Mesenteric fat pad (tissue), 1 donor: ENCODE measurements at regions not wholly inside any gene's neighbourhood (a gene's known extent, or its start where the extent isn't known, plus 50 kb on each side); places are given as distances from the start of the nearest gene placed in this dataset.
"Not testable (repeated sequence)": the region's sequence is repeated elsewhere in the genome, so short reads cannot be mapped to it uniquely, and the experiment has no call there.

ENCODE experiments used
- DNase-seq: peaks from one replicate; pipeline ENCODE4 v3.0.0-alpha.2; 2020; ENCODE audit warnings: low spot score
- donor health status: DM: yes; HTN: yes; CAD: no.

DNA sequence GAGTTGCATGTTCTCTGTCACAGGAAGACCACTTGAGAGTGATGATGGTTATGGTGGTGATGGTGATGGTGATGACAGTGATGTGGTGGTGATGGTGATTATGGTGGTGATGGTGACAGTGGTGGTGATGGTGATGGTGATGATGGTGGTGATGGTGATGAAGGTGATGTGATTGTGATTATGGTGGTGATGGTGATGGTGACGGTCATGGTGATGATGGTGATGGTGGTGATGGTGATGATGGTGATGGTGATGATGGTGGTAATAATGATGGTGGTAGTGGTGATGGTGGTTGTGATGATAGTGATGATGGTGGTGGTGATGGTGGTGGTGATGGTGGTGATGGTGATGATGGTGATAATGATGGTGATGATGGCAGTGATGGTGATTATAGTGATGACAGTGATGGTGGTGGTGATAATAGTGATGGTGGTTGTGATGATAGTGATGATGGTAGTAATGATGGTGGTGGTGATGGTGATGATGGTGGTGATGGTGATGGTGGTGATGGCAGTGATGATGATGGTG, 93.7 kb downstream of the ASB1 start:
- DNase-seq = no peak

DNA sequence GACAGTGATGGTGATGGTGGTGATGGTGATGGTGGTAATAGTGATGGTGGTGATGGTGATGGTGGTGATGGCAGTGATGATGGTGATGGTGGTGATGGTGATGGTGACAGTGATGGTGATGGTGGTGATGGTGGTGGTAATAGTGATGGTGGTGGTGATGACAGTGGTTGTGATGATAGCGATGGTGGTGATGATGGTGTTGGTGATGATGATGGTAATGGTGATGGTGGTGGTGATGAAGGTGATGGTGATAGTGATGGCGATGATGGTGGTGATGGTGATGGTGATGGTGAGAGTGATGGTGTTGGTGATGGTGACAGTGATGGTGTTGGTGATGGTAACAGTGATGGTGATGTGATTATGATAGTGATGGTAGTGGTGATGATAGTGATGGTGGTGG, 94.3 kb downstream of the ASB1 start:
- no peak for DNase-seq

DNA sequence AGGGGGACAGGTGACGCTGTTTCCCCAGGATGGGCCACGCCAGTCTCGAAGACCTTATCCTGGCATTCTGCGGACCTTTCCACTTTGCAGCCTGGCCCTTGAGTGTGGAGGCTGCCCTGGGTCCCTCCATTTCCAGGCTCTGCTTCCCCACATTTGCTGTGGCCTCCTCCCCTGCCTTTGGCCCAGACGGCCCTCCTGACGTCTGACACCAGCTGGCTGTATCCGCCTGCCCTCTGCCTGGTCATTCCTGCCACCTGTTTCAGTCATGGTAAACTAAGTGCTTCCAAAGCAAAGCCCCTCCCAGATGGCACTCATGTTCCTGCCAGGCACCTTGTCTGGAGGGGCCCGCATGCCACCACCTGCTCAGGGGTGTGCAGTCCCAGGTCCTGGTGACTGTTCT, 95.1 kb downstream of the ASB1 start:
- no peak for DNase-seq

DNA sequence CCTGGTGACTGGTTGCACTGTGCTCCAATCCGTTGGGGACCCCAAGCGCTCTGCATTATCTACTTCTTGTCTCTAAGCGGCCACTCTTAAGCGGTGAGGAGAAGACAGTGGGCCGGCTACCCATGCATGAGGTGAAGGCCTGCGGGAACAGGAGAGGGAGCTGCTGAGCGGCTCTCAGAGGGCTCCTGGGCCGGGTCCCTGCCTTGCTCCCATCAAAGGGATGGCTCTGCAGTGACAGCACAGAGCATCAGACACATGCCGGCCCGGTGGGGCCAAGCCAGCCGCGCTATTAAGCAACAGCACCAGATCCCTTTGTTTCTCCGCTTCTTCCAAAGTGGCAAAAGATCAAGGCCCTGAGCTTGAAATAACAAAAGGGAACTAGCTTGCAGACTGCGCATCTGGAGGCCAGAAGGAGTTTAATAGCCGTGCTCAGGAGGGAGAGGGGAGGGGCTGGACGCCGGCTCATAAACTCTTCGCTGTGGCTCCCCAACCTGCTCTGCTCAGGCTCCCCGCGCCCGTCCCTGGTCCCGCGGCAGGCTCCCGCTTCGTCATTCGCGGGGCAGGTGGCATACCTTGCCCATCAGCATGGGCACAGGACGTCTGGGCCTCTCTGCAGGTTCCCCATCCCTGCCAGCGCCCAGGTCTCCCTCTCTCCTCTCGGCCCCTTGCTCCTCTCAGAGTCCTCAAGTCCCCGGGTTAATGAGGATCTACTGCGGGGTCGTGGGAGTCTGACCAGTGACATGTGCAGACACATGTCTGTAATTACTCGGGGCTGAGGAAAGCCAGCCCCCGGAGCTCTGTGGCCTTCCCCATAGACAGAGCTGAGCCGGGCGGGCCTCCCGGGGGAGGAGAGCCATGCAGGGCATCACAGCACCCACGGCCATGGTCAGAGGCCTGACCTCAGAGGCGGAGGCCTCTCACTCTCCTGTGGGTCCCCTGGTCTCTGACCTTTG, 96.7 kb downstream of the ASB1 start:
- DNase-seq = no peak

DNA sequence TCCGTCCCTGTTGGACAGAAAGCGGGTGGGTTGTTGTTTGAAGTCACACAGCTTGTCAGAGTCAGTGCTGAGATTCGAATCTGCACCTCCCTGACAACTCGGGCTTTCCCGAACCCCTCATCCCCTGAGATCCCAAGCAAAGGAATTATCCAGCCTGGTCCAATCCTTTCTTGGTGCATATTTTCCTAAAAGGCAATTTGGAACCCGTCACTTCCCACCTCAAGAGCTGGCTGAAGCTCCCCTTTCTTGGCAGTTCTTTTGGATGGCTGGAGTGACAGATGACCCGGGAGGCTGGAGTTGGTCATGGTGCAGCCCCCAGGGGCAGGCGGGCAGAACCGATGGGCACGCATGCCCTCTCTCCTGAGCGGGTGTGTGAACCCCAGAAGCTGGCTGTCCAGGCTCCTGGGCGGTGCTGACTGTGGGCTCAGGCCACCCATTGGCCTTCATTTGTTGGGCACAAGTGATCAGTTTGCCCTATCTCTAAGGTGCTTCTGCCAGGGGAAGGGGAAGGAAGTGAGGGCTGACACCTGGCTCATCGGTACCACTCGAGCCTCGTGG, 97.8 kb downstream of the ASB1 start:
- no peak for DNase-seq

DNA sequence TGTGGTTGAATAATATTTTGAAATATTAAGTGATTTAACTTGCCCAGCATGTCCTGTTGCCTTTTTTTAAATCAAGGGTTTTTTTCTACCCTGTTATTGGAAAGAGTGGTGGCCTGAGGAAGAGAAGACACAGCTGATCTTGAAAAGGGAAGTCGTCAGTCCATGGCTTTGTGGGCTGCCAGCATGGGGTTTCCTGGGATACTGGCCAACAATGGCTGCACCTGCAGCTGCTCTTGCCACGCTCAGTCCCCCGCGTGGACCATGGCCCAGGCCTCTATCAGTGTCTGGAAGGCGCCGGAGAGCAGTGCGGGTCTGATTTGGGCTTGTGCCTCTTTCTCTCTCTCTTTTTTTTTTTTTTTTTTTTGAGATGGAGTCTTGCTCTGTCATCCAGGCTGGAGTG, 99.3 kb downstream of the ASB1 start:
- no peak for DNase-seq

DNA sequence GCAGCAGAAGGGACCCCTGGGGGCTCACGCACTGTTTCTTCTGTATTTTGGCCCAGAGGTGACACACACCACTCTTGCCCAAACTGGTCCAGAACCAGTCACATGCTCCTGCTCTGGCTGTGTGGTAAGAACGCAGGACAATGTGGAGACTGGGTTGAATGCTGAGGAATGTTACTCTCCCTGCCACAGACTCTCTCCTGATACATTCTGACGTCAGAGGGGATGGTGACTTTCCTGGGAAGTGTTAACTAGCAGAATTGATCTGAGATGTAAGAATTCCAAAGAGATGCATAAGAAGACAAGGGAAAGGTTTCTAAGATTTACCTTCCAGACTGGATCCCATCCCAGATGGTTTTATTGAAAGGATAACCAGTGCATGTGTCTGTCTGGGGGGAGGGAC, 100.8 kb downstream of the ASB1 start:
- DNase-seq = no peak

DNA sequence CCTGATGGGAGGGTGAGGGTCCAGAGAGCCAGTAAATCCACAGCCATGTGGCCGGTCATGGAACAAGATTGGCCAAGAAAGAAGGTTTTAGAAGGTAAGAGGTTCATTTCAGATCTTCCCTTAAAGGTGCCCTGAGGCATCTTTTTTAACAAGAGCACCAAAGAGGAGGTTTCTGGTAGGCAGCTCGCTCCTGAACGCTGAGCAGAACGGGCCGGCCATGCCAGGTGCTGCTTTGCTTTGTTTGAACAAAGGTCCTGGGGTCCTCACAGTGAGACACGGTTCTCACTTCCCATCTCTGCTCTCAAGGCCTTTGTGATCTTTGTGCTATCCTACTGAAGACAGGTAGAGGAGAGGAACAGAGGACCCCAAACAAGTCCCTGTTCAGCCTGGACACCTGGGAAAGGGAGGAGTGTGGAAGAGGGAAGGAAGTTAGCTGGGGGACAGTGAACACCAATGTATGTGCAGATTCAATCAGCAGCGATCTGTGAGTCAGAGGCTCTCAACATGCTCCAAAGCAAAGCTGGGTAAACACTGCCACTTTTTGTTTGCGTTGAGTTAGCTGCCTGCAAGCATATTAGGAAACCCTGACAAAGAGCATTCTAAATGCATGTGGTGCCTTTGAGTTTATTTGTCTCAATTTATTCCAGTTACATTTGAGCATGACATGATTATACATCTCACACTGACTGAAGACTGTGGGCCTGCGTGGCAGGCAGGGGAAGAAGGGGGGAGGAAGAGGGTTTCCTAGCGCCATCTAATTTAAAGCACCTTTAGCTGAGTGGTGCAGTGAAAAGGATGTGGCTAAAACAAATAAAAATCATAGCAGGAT, 102.4 kb downstream of the ASB1 start:
- no peak for DNase-seq

DNA sequence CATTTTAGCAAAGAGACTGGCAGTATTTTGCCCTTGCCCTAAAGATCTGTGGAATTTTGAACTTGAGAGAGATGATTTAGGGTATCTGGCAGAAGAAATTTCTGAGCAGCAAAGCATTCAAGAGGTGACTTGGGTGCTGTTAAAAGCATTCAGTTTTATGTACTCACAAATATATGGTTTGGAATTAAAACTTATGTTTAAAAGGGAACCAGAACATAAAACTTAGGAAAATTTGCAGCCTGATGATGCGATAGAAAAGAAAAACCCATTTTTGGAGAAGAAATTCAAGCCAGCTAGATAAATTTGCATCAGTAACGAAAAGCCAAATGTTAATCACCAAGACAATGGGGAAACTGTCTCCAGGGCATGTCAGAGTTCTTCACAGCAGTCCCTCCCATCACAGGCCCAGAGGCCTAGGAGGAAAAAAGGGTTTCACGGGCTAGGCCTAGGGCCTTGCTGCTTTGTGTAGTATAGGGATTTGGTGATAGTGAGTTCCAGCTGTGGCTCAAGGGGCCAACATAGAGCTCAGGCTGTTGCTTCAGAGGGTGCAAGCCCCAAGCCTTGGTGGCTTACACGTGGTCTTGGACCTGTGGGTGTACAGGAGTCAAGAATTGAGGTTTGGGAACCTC, 104.4 kb downstream of the ASB1 start:
- not testable (repeated sequence) for DNase-seq

DNA sequence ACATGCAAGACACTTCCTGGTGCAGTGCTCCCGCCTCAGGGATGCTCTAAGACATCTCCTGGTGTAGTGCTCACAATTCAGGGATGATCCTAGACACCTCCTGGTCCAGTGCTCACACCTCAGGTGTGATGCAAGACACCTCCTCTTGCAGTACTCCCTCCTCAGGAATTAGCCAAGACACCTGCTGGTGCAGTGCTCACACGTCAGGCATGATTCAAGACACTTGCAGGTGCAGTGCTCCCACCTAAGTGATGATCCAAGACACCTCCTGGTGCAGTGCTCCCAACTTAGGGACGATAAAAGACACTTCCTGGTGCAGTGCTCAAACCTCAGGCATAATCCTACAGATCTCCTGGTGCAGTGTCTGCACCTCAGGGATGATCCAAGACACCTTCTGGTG, 117.0 kb downstream of the ASB1 start:
- DNase-seq = not testable (repeated sequence)

DNA sequence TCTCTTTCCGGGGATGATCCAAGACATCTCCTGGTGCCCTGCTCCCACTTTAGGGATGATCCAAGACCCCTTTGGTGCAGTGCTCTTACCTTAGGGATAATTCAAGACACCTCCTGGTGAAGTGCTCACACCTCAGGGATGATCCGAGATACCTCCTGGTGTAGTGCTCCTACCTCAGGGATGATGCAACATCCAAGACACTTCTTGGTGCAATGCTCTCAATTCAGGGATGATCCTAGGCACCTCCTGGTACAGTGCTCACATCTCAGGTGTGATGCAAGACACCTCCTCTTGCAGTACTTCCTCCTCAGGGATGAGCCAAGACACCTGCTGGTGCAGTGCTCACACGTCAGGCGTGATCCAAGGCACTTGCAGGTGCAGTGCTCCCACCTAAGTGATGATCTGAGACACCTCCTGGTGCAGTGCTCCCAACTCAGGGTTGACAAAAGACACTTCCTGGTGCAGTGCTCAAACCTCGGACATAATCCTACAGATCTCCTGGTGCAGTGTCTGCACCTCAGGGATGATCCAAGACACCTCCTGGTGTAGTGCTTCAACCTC, 122.3 kb downstream of the ASB1 start:
- DNase-seq = no peak

DNA sequence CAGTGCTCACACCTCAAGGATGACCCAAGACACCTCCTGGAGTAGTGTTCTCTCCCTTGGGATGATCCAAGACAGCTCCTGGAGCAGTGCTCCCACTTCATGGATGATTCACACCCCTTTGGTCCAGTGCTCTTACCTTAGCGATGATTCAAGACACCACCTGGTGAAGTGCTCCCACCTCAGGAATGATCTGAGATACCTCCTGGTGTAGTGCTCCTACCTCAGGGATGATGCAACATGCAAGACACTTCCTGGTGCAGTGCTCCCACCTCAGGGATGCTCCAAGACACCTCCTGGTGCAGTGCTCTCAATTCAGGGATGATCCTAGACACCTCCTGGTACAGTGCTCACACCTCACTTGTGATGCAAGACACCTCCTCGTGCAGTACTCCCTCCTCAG, 123.1 kb downstream of the ASB1 start:
- DNase-seq = no peak

DNA sequence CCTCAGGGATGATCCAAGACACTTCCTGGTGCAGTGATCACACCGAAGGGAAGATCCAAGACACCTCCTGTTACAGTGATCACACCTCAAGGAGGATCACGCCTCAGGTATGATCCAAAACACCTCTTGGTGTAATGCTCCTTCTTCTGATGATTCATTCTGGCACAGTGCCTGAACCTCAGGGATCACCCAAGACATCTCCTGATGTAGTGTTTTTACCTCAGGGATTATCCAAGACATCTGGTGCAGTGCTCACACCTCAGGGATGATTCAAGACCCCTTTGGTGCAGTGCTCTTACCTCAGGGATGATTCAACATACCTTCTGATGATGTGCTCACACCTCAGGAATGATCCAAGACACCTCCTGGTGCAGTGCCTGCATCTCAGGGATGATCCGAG, 124.4 kb downstream of the ASB1 start:
- DNase-seq = no peak

DNA sequence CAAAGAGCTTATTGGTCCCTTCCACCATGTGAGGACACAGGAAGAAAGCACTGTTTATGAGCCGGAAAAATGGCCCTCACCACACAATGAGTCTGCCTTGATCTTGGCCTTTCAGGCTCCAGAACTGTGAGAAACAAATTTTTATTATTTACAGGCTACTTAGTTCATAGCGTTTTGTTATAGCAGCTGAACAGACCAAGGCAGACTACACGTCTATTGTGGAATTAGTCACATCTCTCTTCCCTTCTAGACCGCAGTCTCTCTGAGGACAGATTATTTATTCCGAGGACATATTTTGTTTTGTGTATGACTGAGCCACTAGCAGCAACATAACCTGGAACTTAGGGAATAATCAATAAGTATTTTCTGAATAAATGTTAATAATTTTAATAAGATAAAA, 125.5 kb downstream of the ASB1 start:
- no peak for DNase-seq

DNA sequence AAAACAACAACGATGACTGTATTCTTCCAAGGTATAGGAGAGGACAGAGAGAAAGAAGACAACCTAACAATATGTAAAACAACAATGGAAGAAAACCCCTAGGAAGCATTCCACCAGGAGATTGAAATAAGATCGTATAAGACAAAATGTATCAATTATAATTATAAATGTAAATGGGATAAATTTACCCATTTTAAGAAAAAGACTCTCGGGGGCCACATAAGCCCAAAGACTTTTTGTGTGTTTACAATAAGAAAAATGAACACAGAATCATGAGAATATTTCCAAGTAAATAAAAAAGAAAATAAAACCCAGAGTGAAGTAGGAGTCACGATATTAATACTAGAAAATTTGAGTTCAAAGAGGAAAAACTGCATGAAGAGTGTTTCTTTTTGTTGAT, 126.4 kb downstream of the ASB1 start:
- DNase-seq = no peak

DNA sequence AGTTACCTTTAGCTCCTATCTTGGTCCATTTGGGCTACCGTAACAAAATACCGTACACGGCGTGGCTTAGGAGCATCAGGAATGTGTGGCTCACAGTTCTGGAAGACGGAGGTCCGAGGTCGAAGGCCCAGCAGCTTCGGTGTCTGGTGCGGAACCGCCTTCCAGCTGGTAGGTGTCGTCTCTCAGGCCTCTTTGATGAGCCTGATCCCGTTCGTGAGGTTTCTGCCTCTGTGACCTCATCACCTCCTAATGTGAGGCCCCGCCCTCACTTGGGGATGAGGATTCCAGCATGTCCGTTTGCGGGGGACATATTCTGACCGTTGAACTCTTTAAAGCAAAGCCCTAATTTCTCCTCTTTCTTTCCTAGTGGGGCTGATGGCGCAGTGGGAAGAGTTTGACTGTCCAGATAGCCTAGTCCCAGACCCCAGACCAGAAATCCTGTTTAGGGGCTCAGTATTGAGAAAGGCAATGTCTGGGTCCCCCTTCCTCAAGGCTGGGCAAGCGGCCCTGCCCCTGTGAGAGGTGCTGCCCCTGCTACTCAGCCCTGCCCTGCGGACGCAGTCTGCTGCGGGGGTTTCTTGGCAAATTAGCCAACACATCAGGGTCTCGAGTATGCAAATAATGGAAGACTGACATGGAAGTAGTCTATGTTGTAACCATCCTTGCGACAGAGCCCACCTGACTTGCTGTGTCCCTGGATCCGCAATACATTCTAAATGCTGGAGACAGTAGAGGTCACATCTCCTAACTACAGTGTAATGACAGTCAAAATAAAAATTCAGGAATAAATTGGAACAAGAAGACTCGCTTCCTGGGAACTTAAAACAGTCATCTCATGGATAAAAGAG, 128.0 kb downstream of the ASB1 start:
- no peak for DNase-seq

DNA sequence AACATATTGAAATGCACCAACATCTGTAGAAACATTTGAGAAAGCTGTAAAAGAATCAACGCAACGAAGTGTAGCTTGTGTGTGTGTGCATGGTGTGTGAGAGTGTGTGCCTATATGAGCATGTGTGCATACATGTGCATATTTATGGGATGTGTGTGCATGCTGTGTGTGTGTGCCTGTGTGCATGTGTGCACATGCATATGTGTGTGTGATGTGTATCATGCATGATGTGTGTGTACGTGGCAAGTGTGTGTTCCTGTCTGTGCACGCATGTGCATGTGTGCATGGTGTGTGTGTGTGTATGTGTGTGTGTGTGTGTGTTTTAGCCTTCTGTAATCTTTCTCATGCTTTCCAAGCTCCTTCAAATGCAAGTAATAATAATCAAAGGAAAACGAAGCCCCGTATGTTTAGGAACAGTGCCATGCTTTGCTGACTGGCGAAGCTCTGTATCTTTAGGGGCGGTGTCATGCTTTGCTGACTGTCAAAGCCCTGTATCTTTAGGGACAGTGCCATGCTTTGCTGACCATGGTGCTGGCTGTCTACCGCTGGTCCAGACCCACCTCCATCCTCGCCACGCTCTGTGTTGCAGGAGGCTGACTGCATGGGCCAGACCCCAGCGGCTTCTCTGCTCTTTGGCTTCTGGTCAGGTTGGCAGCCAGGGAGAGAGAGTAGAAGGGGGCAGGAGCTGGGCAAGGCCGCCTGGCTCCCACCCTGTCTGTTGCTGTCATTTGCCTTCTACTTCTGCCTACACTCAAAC, 129.2 kb downstream of the ASB1 start:
- no peak for DNase-seq

DNA sequence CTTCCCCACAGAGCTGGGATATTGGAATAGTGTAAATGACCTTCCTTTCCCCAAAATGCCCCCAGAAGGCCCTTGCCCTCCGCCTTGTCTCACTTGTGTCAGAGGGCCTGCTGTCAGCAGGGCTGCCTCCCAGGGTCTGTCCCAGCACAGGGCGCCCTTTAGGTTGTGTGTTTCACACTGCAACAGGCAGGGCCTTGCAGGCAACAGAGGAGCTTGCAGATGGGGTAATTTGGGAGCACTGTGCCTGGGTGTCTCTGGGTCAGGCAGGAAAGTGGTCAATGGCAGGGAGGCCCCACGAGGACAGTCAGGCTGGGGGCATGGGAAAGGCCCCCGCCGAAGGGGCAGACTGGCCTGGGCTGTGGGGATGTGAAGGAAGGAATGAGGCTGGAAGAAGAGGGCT, 130.7 kb downstream of the ASB1 start:
- DNase-seq = no peak

DNA sequence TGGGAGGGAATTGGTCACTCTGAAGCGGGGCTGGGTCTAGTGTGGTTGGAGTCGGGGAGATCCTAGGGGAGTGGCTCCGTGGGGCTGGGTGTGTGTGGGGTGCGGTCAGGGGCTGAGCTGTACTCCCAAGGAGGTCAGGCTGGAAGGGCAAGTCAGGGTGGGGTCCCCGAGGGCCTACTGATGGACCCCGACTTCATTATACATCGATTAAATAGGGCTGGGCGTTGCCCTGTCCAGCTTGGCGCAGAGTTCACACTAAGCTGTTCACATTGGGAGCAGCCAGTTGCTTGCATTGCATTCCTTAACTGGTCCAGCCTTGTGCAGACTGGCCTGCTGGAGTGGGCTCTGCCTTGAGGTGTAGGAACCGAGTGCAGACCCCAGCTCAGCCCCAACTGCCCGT, 131.2 kb downstream of the ASB1 start:
- DNase-seq = no peak
